ENCODE measurements at regions not wholly inside any gene's neighbourhood (a gene's known extent, or its start where the extent isn't known, plus 50 kb on each side); places are given as distances from the start of the nearest gene placed in this dataset.

GRCh38 chr5:124371111-124371706, 375.2 kb downstream of the ZNF608 start:
- no peaks in the 10 kb centered on the region for H3K27me3 ChIP-seq (ENCODE audit: control insufficient read depth, extremely low read depth, insufficient read depth, low read length)
- no peak overlapping the region for H2AFZ ChIP-seq (ENCODE audit: control insufficient read depth, low read length)
- H3K4me1 ChIP-seq (ENCODE audit: control insufficient read depth, extremely low read depth, insufficient read depth, low read length), result no peaks in the 10 kb centered on the region
- DNase-seq (ENCODE audit: low read depth, low spot score) (no peak), FAIRE-seq (no peak)
- no peaks in the 10 kb centered on the region for H3K9me3 ChIP-seq (ENCODE audit: control insufficient read depth, low read depth, low read length)
- no peaks in the 10 kb centered on the region for H3K79me2 ChIP-seq (ENCODE audit: control insufficient read depth, insufficient read depth, low read length)
- TF ChIP-seq CTCF (optimal IDR thresholded peaks at IDR 0.05 in 1 of 3, IDR thresholded peaks at IDR 0.05 in 1 of 3, conservative IDR thresholded peaks at IDR 0.05 in 1 of 3; ENCODE audit: extremely low read depth in 1 of 3, insufficient read depth in 2 of 3, low read length in 3 of 3) (no peak), EZH2 (IDR thresholded peaks at IDR 0.05; ENCODE audit: low read length) (no peak)
- no peak overlapping the region for H3K4me3 ChIP-seq (ENCODE audit: control insufficient read depth in 2 of 3, extremely low read depth in 1 of 3, insufficient read depth in 2 of 3, low read depth in 1 of 3, low read length in 3 of 3)
- H3K4me2 ChIP-seq (ENCODE audit: control insufficient read depth, extremely low read depth, insufficient read depth, low read depth, low read length), result no peak overlapping the region
- H3K9ac ChIP-seq (ENCODE audit: control insufficient read depth, extremely low read depth, insufficient read depth, low read length), result no peak overlapping the region
- no peaks in the 10 kb centered on the region for H3K9me1 ChIP-seq (ENCODE audit: control insufficient read depth, extremely low read depth, insufficient read depth, low read length)
- dilution Hi-C loops (cut with MboI; ENCODE audit: extremely low pct_ligation_motif_present, low sequenced_read_pairs), result no loop called here
- no peaks in the 10 kb centered on the region for H4K20me1 ChIP-seq (ENCODE audit: control insufficient read depth, extremely low read depth, insufficient read depth, low read length)
- H3K27ac ChIP-seq (ENCODE audit: control insufficient read depth, insufficient read depth, low read length), result no peak overlapping the region
- no peaks in the 10 kb centered on the region for H3K36me3 ChIP-seq (ENCODE audit: control insufficient read depth in 2 of 2, extremely low read depth in 1 of 2, insufficient read depth in 2 of 2, low read length in 2 of 2)

GRCh38 chr5:124370601-124371000, 375.8 kb downstream of the ZNF608 start:
- Histone ChIP-seq H3K36me3 (ENCODE audit: control insufficient read depth in 2 of 2, extremely low read depth in 1 of 2, insufficient read depth in 2 of 2, low read length in 2 of 2) (no peaks in the 10 kb centered on the region), H3K9ac (ENCODE audit: control insufficient read depth, extremely low read depth, insufficient read depth, low read length) (no peak overlapping the region), H4K20me1 (ENCODE audit: control insufficient read depth, extremely low read depth, insufficient read depth, low read length) (no peaks in the 10 kb centered on the region), H3K79me2 (ENCODE audit: control insufficient read depth, insufficient read depth, low read length) (no peaks in the 10 kb centered on the region), H3K27ac (ENCODE audit: control insufficient read depth, insufficient read depth, low read length) (no peak overlapping the region), H3K9me3 (ENCODE audit: control insufficient read depth, low read depth, low read length) (no peaks in the 10 kb centered on the region), H2AFZ (ENCODE audit: control insufficient read depth, low read length) (no peak overlapping the region), H3K4me2 (ENCODE audit: control insufficient read depth, extremely low read depth, insufficient read depth, low read depth, low read length) (no peak overlapping the region), H3K27me3 (ENCODE audit: control insufficient read depth, extremely low read depth, insufficient read depth, low read length) (no peaks in the 10 kb centered on the region), H3K9me1 (ENCODE audit: control insufficient read depth, extremely low read depth, insufficient read depth, low read length) (no peaks in the 10 kb centered on the region), H3K4me3 (ENCODE audit: control insufficient read depth in 2 of 3, extremely low read depth in 1 of 3, insufficient read depth in 2 of 3, low read depth in 1 of 3, low read length in 3 of 3) (no peak overlapping the region), H3K4me1 (ENCODE audit: control insufficient read depth, extremely low read depth, insufficient read depth, low read length) (no peaks in the 10 kb centered on the region)
- DNase-seq (ENCODE audit: low read depth, low spot score), result no peak
- no peak for TF ChIP-seq CTCF (optimal IDR thresholded peaks at IDR 0.05 in 1 of 3, IDR thresholded peaks at IDR 0.05 in 1 of 3, conservative IDR thresholded peaks at IDR 0.05 in 1 of 3; ENCODE audit: extremely low read depth in 1 of 3, insufficient read depth in 2 of 3, low read length in 3 of 3)
- TF ChIP-seq EZH2 (IDR thresholded peaks at IDR 0.05; ENCODE audit: low read length), result no peak
- dilution Hi-C loops (cut with MboI; ENCODE audit: extremely low pct_ligation_motif_present, low sequenced_read_pairs), result no loop called here
- no peak for FAIRE-seq

All from keratinocyte (primary cell).